HG03469 (cell line): ENCODE measurements at regions not wholly inside any gene's neighbourhood (a gene's known extent, or its start where the extent isn't known, plus 50 kb on each side); places are given as distances from the start of the nearest gene placed in this dataset.

Experiments
- ATAC-seq: cut with Tn5 transposase; IDR thresholded peaks from one replicate; pipeline ENCODE4 v1.9.1; 2021; ENCODE audit warnings: mild to moderate bottlenecking, moderate library complexity, moderate number of reproducible peaks; ENCODE audit not compliant: unreplicated experiment

DNA sequence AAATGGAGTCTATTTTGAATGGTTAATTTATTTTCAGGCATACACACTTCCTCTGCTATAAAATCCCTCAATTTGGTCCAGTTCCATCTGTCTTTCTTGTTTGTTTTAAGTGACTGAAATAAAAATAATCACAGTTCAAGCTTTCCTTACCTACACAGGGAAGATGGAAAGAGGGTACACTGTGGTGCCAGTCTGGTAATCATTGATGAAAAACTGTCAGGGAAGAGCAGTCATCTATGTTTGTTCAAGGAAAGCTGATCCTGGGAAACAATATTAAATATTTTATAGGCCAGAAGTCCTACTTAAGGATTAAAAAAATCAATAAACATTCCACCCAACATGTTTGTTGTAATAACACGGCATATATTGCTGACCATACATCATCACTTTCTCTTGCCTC, 115.2 kb upstream of the KCNMB2 start:
- ATAC-seq = no peak

DNA sequence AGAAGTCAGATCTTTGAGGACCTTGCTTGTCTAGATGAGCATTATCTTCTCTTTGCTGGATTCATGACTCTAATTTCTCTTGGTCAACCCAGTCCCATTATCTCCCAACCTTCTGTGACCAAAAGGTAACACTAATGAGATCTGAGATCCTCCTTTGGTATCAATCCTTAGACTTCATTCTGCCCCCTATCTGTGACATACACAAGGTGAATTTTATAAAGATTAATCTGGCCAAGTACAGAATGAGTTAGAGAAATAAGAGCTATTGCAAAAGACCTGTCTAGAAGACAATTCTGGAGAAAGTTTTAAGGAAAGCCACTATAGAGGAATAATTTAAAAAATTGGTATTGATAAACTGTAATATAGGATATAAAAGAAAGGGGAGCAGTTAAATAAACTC, 113.8 kb upstream of the KCNMB2 start:
- no peak for ATAC-seq

DNA sequence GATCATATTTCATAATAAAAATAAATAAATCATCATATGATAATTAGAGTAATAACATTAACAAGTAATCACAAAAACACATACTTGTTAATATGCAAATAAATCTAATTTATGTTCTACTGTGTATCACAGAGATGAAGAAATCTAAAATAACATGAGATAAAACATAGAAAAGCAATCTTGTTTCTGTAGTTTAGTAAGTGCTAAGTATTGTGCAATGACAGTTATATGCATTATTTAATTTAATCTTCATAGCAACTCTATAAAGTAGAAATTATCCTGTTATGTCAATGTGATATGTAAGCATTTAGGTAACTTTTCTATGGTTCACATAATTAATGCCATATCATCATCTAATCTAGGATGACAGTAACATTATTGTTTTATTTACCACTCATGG, 108.2 kb upstream of the KCNMB2 start:
- ATAC-seq = no peak

DNA sequence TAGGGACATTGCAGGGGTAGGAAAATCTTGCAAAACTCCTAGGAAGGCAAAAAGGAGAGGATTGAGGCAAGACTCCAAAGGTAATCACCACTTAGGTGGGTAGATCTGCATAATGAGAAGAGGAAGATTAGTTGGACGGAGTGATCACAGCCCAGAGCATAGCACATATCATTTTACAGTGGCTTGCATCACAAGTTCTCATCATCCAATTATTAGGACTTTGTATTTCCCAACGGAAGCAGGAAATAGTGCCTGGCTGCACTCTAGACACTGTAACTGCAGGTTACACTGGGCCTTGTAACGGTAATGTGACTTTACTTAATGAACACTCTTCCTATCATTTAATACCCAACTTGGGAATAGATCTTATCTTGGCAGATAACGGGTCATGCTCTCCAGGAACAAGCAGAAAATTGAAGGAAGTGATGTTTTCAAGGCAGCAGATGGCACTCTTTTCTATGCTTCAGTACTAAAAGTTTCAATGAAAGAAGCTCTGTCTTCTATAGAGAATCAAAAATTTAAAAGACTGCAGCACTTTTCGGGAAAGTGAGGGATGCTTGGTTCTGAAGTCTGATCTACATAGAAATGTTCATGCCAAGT, 101.9 kb upstream of the KCNMB2 start:
- ATAC-seq = no peak

DNA sequence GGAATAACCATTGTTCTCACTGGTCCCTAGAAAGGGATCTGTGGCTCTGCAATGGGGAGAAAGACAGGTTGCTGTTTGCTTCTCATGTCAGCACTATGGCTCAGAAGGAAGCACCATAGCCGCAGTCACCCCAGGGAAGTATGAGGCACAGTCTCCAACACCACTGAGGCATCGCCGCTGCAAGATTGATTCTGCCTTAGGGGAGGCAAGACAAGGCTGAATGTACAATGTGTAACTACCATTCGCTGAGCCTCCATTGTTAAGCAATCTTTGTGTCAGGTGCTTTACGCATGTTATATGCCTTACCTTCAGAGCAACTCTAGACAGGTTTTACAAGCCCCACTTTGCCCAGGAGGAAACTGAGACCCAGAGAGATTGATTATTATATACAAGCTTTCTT, 100.7 kb upstream of the KCNMB2 start:
- no peak for ATAC-seq

DNA sequence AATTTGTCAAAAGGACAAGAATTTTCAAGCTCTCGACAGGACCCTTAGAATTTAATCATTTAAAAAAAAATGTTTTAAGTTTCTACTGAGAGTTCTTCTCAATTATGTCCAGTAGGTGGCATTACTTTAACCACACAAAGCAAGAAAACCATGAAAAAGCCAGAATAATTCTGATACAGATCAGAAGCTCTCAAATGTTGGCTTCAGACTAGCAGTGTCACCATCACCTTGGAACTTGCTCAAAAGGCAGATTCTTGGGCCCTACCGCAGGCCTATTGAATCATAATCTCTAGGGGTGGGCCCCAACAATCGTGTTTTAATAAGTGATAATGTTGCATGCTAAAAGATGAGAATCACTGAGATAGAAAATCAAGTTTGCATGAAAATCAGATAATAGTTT, 99.5 kb upstream of the KCNMB2 start:
- ATAC-seq = no peak

DNA sequence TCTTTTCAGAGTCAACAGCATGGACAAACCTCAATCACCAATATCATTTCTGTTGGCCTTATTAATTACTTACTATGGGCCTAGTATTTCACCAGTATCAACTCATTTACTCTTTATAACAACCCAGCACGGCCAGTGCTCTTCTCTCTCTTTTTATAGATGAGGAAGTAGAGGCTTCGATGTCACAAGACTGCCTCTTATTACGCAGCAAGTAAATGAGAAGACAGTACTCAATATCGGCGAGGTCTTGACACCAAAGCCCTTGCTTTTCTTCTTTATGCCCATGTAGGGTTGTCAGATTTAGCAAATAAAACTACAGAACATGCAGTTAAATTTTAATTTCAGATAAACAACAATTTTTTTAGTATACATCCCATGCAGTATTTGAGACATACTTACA, 99.0 kb upstream of the KCNMB2 start:
- ATAC-seq = no peak

DNA sequence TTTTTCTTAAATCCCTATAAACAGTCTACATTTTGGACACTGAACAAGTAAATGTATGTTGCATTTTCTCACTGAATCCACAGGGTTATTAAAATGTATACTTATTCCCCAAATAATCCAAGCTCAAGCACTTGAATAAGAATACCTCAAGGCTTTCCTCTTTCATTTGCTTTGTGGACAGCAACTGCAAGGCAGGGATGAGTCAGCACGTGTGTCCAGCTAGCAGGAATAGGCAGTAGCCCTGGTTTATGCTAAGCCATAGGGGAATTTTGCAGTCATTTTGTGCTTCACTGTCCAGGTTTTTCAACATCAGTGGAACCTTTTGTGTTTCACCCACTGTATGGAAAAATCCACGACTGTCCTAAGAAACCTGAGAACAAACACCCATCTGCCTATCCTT, 96.7 kb upstream of the KCNMB2 start:
- no peak for ATAC-seq

DNA sequence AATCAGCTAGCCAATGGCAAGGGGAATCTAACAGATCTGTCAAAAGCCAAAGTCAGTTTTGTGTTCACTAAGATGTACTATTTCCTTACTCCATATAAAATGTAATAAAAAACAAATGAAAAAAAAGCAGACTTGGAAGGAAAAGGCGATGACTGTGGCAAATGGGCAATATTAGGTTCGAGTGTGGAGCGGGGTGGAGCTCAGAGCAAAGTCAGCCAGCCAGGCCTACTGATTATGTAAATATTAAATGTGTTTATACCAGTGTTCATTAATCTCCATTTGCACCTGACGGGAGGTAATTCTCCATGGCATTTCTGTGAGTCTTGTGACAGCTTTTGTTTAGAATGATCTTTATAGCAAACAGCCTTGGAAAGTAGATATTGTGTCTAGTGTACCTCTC, 96.2 kb upstream of the KCNMB2 start:
- no peak for ATAC-seq

DNA sequence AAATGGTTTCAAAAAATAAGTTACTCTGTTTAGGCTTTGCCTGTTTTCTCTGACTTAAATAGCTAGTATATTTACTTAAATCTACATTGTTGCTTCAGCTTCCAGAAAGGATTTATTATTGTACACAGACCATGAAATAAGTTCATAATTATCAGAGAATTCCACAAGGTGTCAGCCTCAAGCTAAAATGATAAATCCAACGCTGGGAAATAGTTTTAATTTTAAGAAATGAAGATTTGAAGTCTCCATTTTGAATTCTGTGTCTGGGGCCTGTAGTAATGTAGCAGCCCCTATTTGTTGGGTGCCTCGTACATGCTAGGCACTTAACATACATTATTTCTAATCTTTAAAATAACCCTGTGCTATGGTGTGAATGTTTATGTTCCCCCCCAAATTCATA, 92.6 kb upstream of the KCNMB2 start:
- ATAC-seq = no peak

DNA sequence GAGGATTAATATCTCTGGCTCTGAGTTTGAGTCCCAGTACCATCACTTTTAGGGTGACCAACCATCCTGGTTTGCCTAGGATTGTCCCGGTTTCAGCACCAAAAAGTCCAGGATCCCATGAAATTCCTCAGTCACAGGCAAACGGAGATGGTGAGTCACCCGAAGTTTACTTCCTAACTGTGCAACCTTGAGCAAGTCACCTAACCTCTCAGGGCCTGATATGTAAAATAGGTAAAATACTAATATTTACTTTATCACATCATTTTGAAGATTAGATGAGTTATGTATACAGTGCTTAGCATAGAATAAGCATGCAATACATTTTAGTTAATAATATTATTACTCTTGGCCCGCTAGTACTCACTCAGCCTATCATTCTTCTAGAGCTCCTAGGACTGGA, 91.1 kb upstream of the KCNMB2 start:
- ATAC-seq = no peak

DNA sequence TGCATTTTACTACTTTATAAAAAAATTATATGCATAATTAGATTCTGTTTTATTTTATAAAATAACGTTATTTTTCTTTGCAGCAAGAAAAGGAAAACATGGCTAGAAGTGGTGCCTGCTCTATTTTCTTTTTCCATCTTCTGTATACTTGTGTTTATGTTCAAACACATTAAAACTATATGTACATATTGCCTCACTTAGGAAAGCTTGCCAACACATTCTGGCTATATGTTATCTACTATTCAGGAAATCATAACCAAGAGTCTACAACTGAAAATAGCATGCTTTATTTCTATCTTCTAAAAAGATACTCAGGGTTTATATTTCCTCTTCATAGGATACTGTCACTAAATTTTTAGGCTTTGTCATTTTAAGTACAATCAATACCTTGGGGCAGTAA, 90.2 kb upstream of the KCNMB2 start:
- no peak for ATAC-seq

DNA sequence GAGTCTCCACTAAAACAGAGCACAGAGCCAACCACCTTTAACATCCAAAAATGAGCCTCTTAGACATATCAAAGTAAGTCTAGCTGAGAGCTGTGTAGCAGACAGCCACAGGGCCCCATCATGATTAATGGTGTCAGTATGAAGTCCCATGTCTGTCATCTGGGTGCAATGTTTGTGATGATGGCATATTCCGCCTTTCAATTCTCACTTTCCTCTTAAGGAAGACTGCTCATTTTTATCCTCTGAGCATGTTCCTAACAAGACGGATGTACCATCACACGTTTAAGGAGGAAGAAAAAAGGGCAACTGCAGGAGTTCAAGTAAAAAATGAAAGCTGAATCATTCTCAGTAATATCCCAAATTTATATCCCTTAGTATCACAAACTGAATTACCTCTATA, 85.8 kb upstream of the KCNMB2 start:
- ATAC-seq = no peak

DNA sequence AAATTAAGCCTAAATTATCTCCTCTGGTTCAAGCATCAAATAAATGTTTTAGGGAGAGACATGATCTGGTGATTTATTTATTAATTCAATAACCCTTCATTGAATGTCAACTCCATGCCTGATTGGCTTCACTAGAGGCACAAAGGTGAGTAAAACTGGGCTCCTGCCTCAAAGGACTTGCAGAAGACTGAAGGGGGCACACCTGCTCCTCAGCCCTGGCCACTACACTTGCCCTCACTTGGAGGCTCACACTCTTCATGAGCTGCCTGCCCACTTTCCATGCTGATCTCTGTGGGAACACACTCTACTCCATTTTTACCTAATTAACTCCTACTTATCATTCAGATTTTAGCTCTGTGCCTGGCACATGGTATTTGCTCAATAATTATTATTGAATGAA, 84.4 kb upstream of the KCNMB2 start:
- no peak for ATAC-seq

DNA sequence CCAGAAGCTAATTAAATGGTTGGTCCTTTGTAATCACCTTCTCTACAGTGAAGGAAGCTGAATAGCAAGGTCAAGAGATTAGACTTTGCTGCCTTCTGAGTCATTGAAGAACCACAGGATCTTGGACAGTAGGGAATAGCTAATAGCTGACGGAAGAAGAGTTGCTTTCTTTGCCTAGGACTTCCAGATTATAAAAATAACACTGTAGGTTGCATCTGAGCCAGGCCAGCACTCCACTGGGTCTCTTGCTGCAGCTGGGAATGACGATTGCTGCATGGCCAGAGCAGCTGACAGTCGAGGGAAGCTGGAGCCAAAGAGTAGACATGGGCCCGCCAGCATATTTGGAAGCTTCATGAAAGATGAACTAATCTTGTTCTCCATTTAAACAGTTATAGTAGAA, 81.5 kb upstream of the KCNMB2 start:
- ATAC-seq = no peak

DNA sequence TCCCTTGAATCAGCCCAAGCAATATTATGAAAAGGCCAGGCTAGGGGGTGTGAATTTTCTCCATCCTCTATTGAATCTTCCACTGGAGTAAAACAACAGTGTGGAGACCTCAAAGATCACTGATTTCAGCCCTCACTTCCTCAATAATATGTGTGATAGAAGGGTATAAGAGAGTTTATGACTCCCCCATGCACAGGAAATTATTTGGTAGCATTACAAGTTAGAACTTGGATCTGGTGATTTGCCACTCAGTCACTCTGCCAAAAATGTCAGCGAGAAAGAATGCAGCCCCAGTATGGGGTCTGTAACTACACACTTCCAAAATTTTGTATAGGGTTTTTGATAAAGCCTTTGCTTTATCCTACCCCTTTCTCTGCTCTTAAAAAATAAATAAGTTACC, 81.0 kb upstream of the KCNMB2 start:
- ATAC-seq = no peak

DNA sequence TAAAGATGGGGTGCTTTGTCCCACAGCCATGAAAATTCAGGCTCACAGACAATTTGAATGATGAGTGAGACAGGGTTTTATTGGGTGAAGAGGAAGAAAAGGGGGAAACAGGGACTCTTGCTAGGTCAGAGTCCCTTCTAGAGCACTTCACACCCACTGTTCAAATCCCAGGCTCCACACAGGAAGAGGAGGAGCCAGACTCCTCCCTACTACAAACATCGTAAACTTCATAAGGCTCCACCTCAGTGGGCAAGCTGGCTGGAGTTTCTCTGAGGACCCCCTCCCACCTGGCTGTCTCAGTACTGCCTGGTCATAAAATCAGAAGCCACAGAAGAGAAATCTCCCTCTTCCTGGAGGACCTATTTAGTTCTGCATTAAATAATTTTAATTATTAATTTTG, 80.3 kb upstream of the KCNMB2 start:
- ATAC-seq = no peak

DNA sequence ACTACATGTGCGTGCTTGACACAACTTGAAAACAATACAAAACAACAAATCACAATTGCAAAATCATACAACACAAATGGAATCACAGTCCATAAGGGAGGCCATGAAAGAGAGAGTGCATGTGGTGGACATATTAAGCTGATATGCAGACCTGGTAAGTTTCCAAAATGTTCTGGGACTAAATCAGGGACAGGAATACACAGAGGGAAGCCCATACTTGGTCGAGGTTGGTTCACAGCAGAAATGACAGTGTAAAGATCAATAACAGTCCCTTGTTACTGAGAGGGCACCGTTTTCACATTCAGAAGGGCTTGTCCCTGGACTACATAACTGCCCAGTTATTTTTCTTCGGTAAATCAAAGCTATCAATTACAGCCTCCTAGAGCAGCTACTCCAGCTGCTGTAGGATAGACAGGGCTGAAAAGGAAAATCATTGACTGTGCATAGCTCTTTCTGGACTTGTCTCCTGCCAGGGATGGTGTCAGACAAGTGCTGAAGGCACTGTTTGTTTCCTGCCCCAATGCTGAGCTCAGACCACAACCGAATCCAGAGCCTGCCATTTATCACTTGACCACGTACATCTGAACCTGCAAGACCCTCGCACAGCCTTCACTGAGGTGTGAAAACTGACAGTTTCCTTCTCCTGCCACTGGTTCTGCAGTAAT, 79.5 kb upstream of the KCNMB2 start:
- ATAC-seq = no peak

DNA sequence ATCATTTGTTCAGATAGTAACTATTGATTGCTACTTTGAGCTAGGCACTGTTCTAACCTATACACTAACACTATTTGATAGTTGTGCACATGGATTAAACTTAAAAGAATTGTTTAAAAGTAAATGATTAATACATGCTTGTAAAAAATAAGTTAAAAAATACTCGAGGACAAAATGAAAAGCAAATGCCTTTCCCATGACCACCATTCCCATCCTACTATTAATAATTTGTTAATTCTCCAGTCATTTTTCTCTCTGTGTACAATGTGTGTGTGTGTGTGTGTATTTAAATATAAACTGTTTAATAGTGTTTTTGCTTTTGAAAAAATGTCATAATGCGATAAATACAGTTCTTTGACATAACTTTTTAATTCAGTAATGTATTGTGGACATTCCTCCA, 78.7 kb upstream of the KCNMB2 start:
- no peak for ATAC-seq

DNA sequence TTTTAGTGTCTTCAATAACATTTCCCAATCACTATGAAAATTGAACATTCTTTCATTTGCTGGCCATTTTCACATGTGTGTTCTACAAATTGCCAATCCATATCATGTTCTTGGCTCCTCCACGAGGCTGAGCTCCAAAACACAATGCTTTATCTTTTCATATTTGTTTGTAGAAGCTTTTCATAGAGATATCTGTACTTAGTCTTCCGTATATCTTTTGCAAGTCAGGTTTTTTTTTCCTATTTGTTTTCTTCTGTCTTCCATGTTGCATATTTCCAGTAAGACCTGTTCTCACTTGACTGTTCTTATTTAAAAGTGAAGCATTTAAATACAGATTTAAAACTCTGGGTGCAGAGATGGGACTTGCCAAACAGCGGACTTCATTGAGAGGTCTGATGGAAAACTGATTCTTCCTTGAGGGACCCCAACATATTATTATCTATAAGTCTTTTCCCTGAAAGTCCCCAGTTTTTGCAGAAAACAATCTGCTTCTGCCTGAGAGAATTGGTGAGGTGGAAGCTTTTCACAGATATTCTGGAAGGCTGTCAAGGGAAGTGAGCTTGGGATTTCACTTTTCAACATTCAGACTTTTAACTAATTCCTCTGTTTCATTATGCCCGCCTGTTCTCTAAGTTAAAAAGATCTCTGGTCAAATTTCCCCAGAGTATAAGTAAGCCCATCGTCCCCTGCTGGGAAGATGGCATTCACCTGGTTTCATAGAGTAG, 77.8 kb upstream of the KCNMB2 start:
- ATAC-seq = no peak

DNA sequence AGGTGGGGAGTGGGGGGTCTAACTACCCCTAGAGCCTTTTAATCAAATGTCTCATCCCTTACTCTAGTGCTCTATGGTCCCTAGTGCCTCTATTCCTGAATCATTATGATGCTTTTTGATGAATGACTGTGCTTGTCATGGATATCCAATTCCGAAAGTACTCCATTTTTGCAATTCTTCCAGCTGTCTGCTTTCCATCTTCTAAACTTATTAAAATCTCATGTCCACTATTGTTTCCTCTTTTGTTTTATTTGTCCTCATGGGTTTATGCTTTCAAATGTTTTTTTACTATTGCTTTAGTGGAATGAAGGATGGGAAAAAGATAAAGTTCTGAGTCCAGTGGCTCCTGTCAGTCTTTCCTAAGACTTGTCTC, 77.2 kb upstream of the KCNMB2 start:
- no peak for ATAC-seq
